H1 (cell line): ENCODE measurements at regions not wholly inside any gene's neighbourhood (a gene's known extent, or its start where the extent isn't known, plus 50 kb on each side); places are given as distances from the start of the nearest gene placed in this dataset.

Experiments
- KDM1A ChIP-seq: fragments of 200-600, 300-600 bp; sonication (generic); IDR thresholded peaks from 2 replicates; pipeline ENCODE4 v1.7.1; 2016; ENCODE audit warnings: mild to moderate bottlenecking, low read length, borderline replicate concordance
- RXRA ChIP-seq: IDR thresholded peaks from 2 replicates; pipeline ENCODE4 v1.6.1; 2011; ENCODE audit warnings: low read depth, mild to moderate bottlenecking, low read length, moderate library complexity; ENCODE audit not compliant: insufficient read depth
- TF ChIP-seq, protein P1 (sequence below), 3 experiments: IDR thresholded peaks; 1 replicate in 2 of 3; 2 replicates in 1 of 3; pipeline versions ENCODE4 v1.5.1 to v1.6.1; 2011; ENCODE audit warnings: low read length in 3 of 3, mild to moderate bottlenecking in 3 of 3, inconsistent platforms in 2 of 3, low read depth in 1 of 3, moderate library complexity in 1 of 3; ENCODE audit not compliant: insufficient read depth in 1 of 3; ENCODE audit errors: control extremely low read depth in 1 of 3

DNA sequence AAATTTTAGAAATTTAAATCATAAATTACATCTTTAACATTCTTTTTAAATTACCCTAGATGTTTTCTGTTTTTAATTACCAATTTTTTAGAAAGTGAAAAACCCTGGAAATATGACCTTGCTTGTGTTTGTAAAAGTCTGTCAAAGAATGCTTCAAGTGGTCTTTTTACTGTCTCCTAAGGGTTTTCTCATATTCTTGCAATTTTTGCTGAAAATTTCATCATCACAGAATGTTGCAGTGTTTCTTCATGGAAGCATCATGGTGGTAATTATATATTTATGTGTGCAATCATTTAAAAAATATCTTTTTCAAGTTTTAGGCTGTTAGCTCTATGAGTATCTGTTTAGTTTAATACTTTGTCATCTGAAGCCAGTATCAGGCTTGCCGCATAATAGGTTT lies 178.2 kb downstream of the HDGFL1 start:
- no peak for TF ChIP-seq RXRA
- TF ChIP-seq, protein P1, sequence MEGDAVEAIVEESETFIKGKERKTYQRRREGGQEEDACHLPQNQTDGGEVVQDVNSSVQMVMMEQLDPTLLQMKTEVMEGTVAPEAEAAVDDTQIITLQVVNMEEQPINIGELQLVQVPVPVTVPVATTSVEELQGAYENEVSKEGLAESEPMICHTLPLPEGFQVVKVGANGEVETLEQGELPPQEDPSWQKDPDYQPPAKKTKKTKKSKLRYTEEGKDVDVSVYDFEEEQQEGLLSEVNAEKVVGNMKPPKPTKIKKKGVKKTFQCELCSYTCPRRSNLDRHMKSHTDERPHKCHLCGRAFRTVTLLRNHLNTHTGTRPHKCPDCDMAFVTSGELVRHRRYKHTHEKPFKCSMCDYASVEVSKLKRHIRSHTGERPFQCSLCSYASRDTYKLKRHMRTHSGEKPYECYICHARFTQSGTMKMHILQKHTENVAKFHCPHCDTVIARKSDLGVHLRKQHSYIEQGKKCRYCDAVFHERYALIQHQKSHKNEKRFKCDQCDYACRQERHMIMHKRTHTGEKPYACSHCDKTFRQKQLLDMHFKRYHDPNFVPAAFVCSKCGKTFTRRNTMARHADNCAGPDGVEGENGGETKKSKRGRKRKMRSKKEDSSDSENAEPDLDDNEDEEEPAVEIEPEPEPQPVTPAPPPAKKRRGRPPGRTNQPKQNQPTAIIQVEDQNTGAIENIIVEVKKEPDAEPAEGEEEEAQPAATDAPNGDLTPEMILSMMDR (IDR thresholded peaks at IDR 0.05; ENCODE audit: control extremely low read depth in 1 of 3, insufficient read depth in 1 of 3, low read depth in 1 of 3, low read length in 3 of 3), result no peak
- no peak for TF ChIP-seq KDM1A
